Astrocyte (in vitro differentiated cells and primary cell): ENCODE measurements at regions not wholly inside any gene's neighbourhood (a gene's known extent, or its start where the extent isn't known, plus 50 kb on each side); places are given as distances from the start of the nearest gene placed in this dataset.

Experiments used
- DNase-seq: peaks from one replicate; pipeline ENCODE4 v3.0.0-alpha.2; 2010; ENCODE audit warnings: low read depth
- FAIRE-seq: peaks from 2 replicates; lab custom pipeline; 2011; peaks lifted over from hg19 to GRCh38; lab: Jason Lieb, UNC
- H2AFZ ChIP-seq: 2 replicates; pipeline ENCODE4 v1.6.0; 2012; ENCODE audit warnings: low read depth, low read length, inconsistent platforms
- H3K27ac ChIP-seq: 2 replicates; pipeline ENCODE4 v1.5.1; 2011; ENCODE audit warnings: low read depth, low read length, inconsistent platforms
- H3K27me3 ChIP-seq: 2 replicates; pipeline ENCODE4 v1.6.0; 2011; ENCODE audit warnings: low read length, inconsistent platforms; ENCODE audit not compliant: insufficient read depth
- H3K36me3 ChIP-seq: 2 replicates; pipeline ENCODE4 v1.5.1; 2011; ENCODE audit warnings: low read length, inconsistent platforms; ENCODE audit not compliant: insufficient read depth
- H3K4me1 ChIP-seq: 2 replicates; pipeline ENCODE4 v1.5.1; 2011; ENCODE audit warnings: low read length, inconsistent platforms; ENCODE audit not compliant: insufficient read depth
- H3K4me2 ChIP-seq: 2 replicates; pipeline ENCODE4 v1.6.0; 2012; ENCODE audit warnings: low read length, inconsistent platforms
- H3K4me3 ChIP-seq: 2 replicates; pipeline ENCODE4 v1.5.1; 2011; ENCODE audit warnings: low read depth, mild to moderate bottlenecking, low read length, inconsistent platforms; ENCODE audit not compliant: insufficient read depth
- H3K79me2 ChIP-seq: 2 replicates; pipeline ENCODE4 v1.6.0; 2012; ENCODE audit warnings: mild to moderate bottlenecking, low read length, inconsistent platforms; ENCODE audit not compliant: insufficient read depth
- H3K9ac ChIP-seq: 2 replicates; pipeline ENCODE4 v1.6.0; 2012; ENCODE audit warnings: mild to moderate bottlenecking, low read length, inconsistent platforms
- H3K9me3 ChIP-seq: 2 replicates; pipeline ENCODE4 v1.5.1; 2012; ENCODE audit warnings: low read depth, mild to moderate bottlenecking, low read length, inconsistent platforms; ENCODE audit not compliant: insufficient read depth
- H4K20me1 ChIP-seq: 2 replicates; pipeline ENCODE4 v1.6.0; 2012; ENCODE audit warnings: low read length, inconsistent platforms; ENCODE audit not compliant: insufficient read depth
- H3K27ac Mint-ChIP-seq: one replicate; pipeline ENCODE4 v1.8.0; 2021; ENCODE audit warnings: mild to moderate bottlenecking, mixed read lengths; ENCODE audit not compliant: unreplicated experiment
- H3K27me3 Mint-ChIP-seq: one replicate; pipeline ENCODE4 v1.8.0; 2021; ENCODE audit warnings: low read depth, mixed read lengths; ENCODE audit not compliant: unreplicated experiment
- H3K36me3 Mint-ChIP-seq: one replicate; pipeline ENCODE4 v1.8.0; 2021; ENCODE audit warnings: low read depth, mixed read lengths; ENCODE audit not compliant: unreplicated experiment
- H3K4me1 Mint-ChIP-seq: one replicate; pipeline ENCODE4 v1.8.0; 2021; ENCODE audit warnings: low read depth, mixed read lengths; ENCODE audit not compliant: unreplicated experiment
- H3K4me3 Mint-ChIP-seq: one replicate; pipeline ENCODE4 v1.8.0; 2021; ENCODE audit warnings: mild to moderate bottlenecking, moderate library complexity, mixed read lengths; ENCODE audit not compliant: unreplicated experiment
- H3K9me3 Mint-ChIP-seq: one replicate; pipeline ENCODE4 v1.8.0; 2021; ENCODE audit warnings: mild to moderate bottlenecking, mixed read lengths; ENCODE audit not compliant: unreplicated experiment
- EZH2 ChIP-seq: IDR thresholded peaks from 2 replicates; pipeline ENCODE4 v1.6.1; 2012; ENCODE audit warnings: mild to moderate bottlenecking, low read length, inconsistent platforms; ENCODE audit not compliant: insufficient read depth
- TF ChIP-seq, protein P1 (sequence below): IDR thresholded peaks from 2 replicates; pipeline ENCODE4 v1.5.1; 2011; ENCODE audit warnings: low read depth, mild to moderate bottlenecking, inconsistent platforms, low read length, moderate library complexity; ENCODE audit not compliant: insufficient read depth

DNA sequence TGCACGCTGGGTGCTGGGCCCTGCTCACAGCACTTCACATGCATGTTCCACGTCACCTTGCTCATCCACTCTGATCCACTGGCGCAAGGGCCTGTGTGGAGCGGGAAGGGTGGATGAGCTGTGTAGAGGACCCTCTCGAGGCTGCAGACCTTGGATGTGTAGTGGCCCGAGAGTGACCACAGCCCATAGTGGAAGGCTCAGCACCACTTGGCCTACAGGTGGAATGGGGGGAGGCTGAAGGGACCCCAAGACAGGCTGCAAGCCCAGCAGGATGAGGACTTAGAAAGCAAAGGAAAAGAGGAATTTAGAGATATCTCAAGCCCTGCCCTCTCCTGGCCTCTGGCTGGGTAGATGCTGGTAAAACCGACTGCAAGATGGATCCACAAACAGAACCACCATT lies 175.9 kb upstream of the COPS8 start:
- peaks cover 1% of the 10 kb centered on the region for H3K9me3 Mint-ChIP-seq
- H3K36me3 Mint-ChIP-seq: peaks cover 2% of the 10 kb centered on the region
- Histone ChIP-seq H3K4me3 (no peak overlapping the region), H3K9ac (no peak overlapping the region), H3K9me3 (no peaks in the 10 kb centered on the region), H3K79me2 (no peaks in the 10 kb centered on the region), H2AFZ (no peak overlapping the region), H3K4me2 (no peak overlapping the region), H4K20me1 (no peaks in the 10 kb centered on the region), H3K27me3 (peaks cover 7% of the 10 kb centered on the region), H3K4me1 (no peaks in the 10 kb centered on the region), H3K36me3 (no peaks in the 10 kb centered on the region), H3K27ac (no peak overlapping the region)
- peaks cover 4% of the 10 kb centered on the region for H3K4me1 Mint-ChIP-seq
- H3K27me3 Mint-ChIP-seq: peaks cover 29% of the 10 kb centered on the region
- FAIRE-seq (no peak), DNase-seq (no peak)
- TF ChIP-seq, protein P1, sequence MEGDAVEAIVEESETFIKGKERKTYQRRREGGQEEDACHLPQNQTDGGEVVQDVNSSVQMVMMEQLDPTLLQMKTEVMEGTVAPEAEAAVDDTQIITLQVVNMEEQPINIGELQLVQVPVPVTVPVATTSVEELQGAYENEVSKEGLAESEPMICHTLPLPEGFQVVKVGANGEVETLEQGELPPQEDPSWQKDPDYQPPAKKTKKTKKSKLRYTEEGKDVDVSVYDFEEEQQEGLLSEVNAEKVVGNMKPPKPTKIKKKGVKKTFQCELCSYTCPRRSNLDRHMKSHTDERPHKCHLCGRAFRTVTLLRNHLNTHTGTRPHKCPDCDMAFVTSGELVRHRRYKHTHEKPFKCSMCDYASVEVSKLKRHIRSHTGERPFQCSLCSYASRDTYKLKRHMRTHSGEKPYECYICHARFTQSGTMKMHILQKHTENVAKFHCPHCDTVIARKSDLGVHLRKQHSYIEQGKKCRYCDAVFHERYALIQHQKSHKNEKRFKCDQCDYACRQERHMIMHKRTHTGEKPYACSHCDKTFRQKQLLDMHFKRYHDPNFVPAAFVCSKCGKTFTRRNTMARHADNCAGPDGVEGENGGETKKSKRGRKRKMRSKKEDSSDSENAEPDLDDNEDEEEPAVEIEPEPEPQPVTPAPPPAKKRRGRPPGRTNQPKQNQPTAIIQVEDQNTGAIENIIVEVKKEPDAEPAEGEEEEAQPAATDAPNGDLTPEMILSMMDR: no peak
- no peak for TF ChIP-seq EZH2
- H3K27ac Mint-ChIP-seq: no peak overlapping the region
- no peak overlapping the region for H3K4me3 Mint-ChIP-seq

DNA sequence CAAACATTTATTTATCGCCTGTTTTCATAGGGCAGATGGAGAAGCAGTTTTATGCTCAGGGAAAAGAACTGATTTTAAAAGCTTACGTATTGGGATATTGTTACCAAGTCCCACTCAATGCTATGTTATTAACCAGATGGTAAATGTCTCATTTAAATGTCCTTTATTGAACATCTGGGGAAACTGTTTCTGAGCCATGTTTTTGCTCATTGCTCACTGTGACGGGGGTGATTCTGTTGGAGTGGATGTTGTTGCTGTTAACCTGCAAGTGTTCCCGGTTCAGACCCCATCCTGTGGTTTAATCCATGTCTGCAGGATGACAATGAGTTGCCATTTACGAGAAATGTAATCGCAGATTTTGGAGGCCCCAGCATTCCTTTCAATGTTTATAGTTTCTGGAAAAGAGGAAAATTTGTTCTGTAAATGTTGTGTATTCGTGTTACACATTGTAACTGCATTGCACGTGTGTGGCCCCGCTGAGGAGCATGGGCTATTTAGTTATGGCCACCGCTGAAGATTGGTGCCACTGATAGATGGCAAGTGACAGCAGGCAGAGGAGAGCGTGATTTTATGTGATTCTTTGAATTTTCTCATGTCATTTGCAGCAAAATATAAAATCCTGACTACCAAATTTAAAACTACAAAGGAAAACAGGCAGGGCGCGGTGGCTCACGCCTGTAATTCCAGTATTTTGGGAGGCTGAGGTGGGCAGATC lies 174.8 kb upstream of the COPS8 start:
- DNase-seq: no peak
- peaks cover 28% of the 10 kb centered on the region for H3K27me3 Mint-ChIP-seq
- Histone ChIP-seq H2AFZ (no peak overlapping the region), H4K20me1 (no peaks in the 10 kb centered on the region), H3K9ac (no peak overlapping the region), H3K36me3 (no peaks in the 10 kb centered on the region), H3K9me3 (no peaks in the 10 kb centered on the region), H3K4me3 (no peak overlapping the region), H3K4me1 (no peaks in the 10 kb centered on the region), H3K27ac (no peak overlapping the region), H3K4me2 (no peak overlapping the region), H3K27me3 (peaks cover 3% of the 10 kb centered on the region), H3K79me2 (no peaks in the 10 kb centered on the region)
- FAIRE-seq: no peak
- no peak overlapping the region for H3K27ac Mint-ChIP-seq
- peaks cover 4% of the 10 kb centered on the region for H3K4me1 Mint-ChIP-seq
- TF ChIP-seq, protein P1: no peak
- no peak overlapping the region for H3K4me3 Mint-ChIP-seq
- H3K36me3 Mint-ChIP-seq: peaks cover 2% of the 10 kb centered on the region
- H3K9me3 Mint-ChIP-seq: peaks cover 1% of the 10 kb centered on the region
